ENCODE measurements at regions not wholly inside any gene's neighbourhood (a gene's known extent, or its start where the extent isn't known, plus 50 kb on each side); places are given as distances from the start of the nearest gene placed in this dataset.

- no peaks in the 10 kb centered on the region for H3K36me3 ChIP-seq
- H3K27ac ChIP-seq: no peak overlapping the region
- H3K4me3 ChIP-seq (ENCODE audit: low read depth in 1 of 2, low read length in 1 of 2): no peak overlapping the region
- TF ChIP-seq CTCF (IDR thresholded peaks at IDR 0.05): no peak
- H3K27me3 ChIP-seq: no peaks in the 10 kb centered on the region
- H3K9me3 ChIP-seq: no peaks in the 10 kb centered on the region
- H3K4me1 ChIP-seq (ENCODE audit: control insufficient read depth in 1 of 2, insufficient read depth in 1 of 2, low read depth in 1 of 2, low read length in 1 of 2): no peaks in the 10 kb centered on the region
Measured at GRCh38 chr7:115299397-115300037, 377.6 kb downstream of the MDFIC start.

- H3K9me3 ChIP-seq: no peaks in the 10 kb centered on the region
- H3K36me3 ChIP-seq: no peaks in the 10 kb centered on the region
- H3K27ac ChIP-seq: no peak overlapping the region
- no peak for TF ChIP-seq CTCF (IDR thresholded peaks at IDR 0.05)
- no peaks in the 10 kb centered on the region for H3K27me3 ChIP-seq
- no peaks in the 10 kb centered on the region for H3K4me1 ChIP-seq (ENCODE audit: control insufficient read depth in 1 of 2, insufficient read depth in 1 of 2, low read depth in 1 of 2, low read length in 1 of 2)
- H3K4me3 ChIP-seq (ENCODE audit: low read depth in 1 of 2, low read length in 1 of 2): no peak overlapping the region
Measured at GRCh38 chr7:115297656-115298055, 375.8 kb downstream of the MDFIC start.

- H3K27ac ChIP-seq: no peak overlapping the region
Measured at GRCh38 chr7:115293628-115294240, 371.8 kb downstream of the MDFIC start.

GRCh38 chr7:115292381-115292780, 370.5 kb downstream of the MDFIC start:
- no peak overlapping the region for H3K4me3 ChIP-seq (ENCODE audit: low read depth in 1 of 2, low read length in 1 of 2)
- H3K4me1 ChIP-seq (ENCODE audit: control insufficient read depth in 1 of 2, insufficient read depth in 1 of 2, low read depth in 1 of 2, low read length in 1 of 2): no peaks in the 10 kb centered on the region
- no peaks in the 10 kb centered on the region for H3K36me3 ChIP-seq
- no peak for TF ChIP-seq CTCF (IDR thresholded peaks at IDR 0.05)
- no peak overlapping the region for H3K27ac ChIP-seq
- no peaks in the 10 kb centered on the region for H3K9me3 ChIP-seq
- no peaks in the 10 kb centered on the region for H3K27me3 ChIP-seq

More at GRCh38 chr7:115293628-115294240, 371.8 kb downstream of the MDFIC start:
- no peak for TF ChIP-seq CTCF (IDR thresholded peaks at IDR 0.05)
- no peaks in the 10 kb centered on the region for H3K27me3 ChIP-seq
- no peak overlapping the region for H3K4me3 ChIP-seq (ENCODE audit: low read depth in 1 of 2, low read length in 1 of 2)
- no peaks in the 10 kb centered on the region for H3K9me3 ChIP-seq
- no peaks in the 10 kb centered on the region for H3K4me1 ChIP-seq (ENCODE audit: control insufficient read depth in 1 of 2, insufficient read depth in 1 of 2, low read depth in 1 of 2, low read length in 1 of 2)
- no peaks in the 10 kb centered on the region for H3K36me3 ChIP-seq

GRCh38 chr7:115289971-115290370, 368.1 kb downstream of the MDFIC start:
- H3K27ac ChIP-seq: no peak overlapping the region
- no peaks in the 10 kb centered on the region for H3K27me3 ChIP-seq
- no peaks in the 10 kb centered on the region for H3K4me1 ChIP-seq (ENCODE audit: control insufficient read depth in 1 of 2, insufficient read depth in 1 of 2, low read depth in 1 of 2, low read length in 1 of 2)
- H3K36me3 ChIP-seq: no peaks in the 10 kb centered on the region
- no peaks in the 10 kb centered on the region for H3K9me3 ChIP-seq
- TF ChIP-seq CTCF (IDR thresholded peaks at IDR 0.05): no peak
- no peak overlapping the region for H3K4me3 ChIP-seq (ENCODE audit: low read depth in 1 of 2, low read length in 1 of 2)
